ENCODE measurements at regions not wholly inside any gene's neighbourhood (a gene's known extent, or its start where the extent isn't known, plus 50 kb on each side); places are given as distances from the start of the nearest gene placed in this dataset.

DNA sequence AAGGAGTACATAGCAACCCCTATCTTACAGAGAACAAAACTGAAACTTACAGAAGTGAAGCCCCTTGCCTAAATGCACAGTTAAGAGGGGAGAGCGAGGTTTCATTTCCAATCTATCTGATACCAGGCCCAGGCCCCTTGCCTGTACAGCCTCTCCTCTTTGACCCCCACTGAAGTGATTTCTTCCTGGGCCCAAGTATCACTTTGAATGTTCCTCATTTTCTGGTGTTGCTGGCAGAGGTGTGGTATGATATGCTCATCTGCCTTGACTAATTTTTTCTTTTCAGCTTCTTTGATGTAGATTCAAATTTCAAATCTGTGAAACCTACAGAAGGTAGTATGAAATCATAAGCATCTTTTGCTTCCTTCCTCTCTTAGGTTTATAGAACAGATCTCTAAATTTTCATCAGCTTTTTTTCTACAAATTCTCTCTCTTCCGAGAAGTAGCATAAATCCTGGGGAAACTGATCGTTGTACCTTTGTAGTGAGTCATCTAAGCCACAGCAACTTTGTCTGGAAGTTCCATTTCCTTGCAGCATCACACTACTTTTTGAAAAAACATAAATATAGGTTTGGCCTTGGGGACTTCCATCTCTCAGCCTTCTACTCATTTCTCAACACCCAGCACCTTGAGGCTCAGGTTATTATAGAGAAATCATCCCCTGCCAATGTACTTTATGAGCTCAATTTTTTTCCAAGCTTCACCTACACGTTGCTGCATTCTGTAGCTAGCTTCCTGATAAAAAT is 402.4 kb upstream of the PTGER4 start:
- TF ChIP-seq, protein P1, sequence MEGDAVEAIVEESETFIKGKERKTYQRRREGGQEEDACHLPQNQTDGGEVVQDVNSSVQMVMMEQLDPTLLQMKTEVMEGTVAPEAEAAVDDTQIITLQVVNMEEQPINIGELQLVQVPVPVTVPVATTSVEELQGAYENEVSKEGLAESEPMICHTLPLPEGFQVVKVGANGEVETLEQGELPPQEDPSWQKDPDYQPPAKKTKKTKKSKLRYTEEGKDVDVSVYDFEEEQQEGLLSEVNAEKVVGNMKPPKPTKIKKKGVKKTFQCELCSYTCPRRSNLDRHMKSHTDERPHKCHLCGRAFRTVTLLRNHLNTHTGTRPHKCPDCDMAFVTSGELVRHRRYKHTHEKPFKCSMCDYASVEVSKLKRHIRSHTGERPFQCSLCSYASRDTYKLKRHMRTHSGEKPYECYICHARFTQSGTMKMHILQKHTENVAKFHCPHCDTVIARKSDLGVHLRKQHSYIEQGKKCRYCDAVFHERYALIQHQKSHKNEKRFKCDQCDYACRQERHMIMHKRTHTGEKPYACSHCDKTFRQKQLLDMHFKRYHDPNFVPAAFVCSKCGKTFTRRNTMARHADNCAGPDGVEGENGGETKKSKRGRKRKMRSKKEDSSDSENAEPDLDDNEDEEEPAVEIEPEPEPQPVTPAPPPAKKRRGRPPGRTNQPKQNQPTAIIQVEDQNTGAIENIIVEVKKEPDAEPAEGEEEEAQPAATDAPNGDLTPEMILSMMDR (IDR thresholded peaks at IDR 0.05): no peak
- no peak for TF ChIP-seq POLR2A (IDR thresholded peaks at IDR 0.05)

Measured in uterus (tissue), 2 donors.